ENCODE measurements at regions not wholly inside any gene's neighbourhood (a gene's known extent, or its start where the extent isn't known, plus 50 kb on each side); places are given as distances from the start of the nearest gene placed in this dataset.

GRCh38 chr3:145865399-145866018 is 295.5 kb downstream of the PLOD2 start:
- TF ChIP-seq FOXA1 (IDR thresholded peaks at IDR 0.05), result no peak
- no peak for TF ChIP-seq TARDBP (IDR thresholded peaks at IDR 0.05)
- no peak for TF ChIP-seq CTBP1 (IDR thresholded peaks at IDR 0.05; ENCODE audit: borderline replicate concordance)
- no peak for TF ChIP-seq L3MBTL2 (conservative IDR thresholded peaks at IDR 0.05)
- no peak for TF ChIP-seq SP1 (IDR thresholded peaks at IDR 0.05)
- TF ChIP-seq ZNF384 (IDR thresholded peaks at IDR 0.05), result no peak
- TF ChIP-seq ELF4 (IDR thresholded peaks at IDR 0.05), result no peak
- no peak for TF ChIP-seq NFRKB (IDR thresholded peaks at IDR 0.05)
- TF ChIP-seq ARNT (IDR thresholded peaks at IDR 0.05), result no peak
- no peak for TF ChIP-seq FOXK2 (IDR thresholded peaks at IDR 0.05)
- no peak for TF ChIP-seq PKNOX1 (IDR thresholded peaks at IDR 0.05)
- no peak for TF ChIP-seq SUZ12 (IDR thresholded peaks at IDR 0.05)
- no peak for TF ChIP-seq LEF1 (IDR thresholded peaks at IDR 0.05; ENCODE audit: borderline replicate concordance)
- no peak for TF ChIP-seq BHLHE40 (IDR thresholded peaks at IDR 0.05; ENCODE audit: borderline replicate concordance)
- TF ChIP-seq FOXM1 (IDR thresholded peaks at IDR 0.05; ENCODE audit: borderline replicate concordance), result no peak
- CTCF ChIA-PET, result no interaction called here
- no peak for DNase-seq (ENCODE audit: extremely low spot score)
- POLR2A ChIA-PET, result no interaction called here

GRCh38 chr3:145869958-145870357 is 291.0 kb downstream of the PLOD2 start:
- TF ChIP-seq NFRKB (IDR thresholded peaks at IDR 0.05) (no peak), PKNOX1 (IDR thresholded peaks at IDR 0.05) (no peak), FOXM1 (IDR thresholded peaks at IDR 0.05; ENCODE audit: borderline replicate concordance) (no peak), FOXA1 (IDR thresholded peaks at IDR 0.05) (no peak), BHLHE40 (IDR thresholded peaks at IDR 0.05; ENCODE audit: borderline replicate concordance) (no peak), ARNT (IDR thresholded peaks at IDR 0.05) (no peak), L3MBTL2 (conservative IDR thresholded peaks at IDR 0.05) (no peak), HDGF (IDR thresholded peaks at IDR 0.05; ENCODE audit: borderline replicate concordance) (no peak), CTBP1 (IDR thresholded peaks at IDR 0.05; ENCODE audit: borderline replicate concordance) (no peak), ELF4 (IDR thresholded peaks at IDR 0.05) (no peak), TARDBP (IDR thresholded peaks at IDR 0.05) (no peak)
- DNase-seq (ENCODE audit: extremely low spot score), result no peak
- ChIA-PET CTCF (no interaction called here), POLR2A (no interaction called here)

- POLR2A ChIA-PET, result no interaction called here
- CTCF ChIA-PET, result no interaction called here
- TF ChIP-seq FOXK2 (IDR thresholded peaks at IDR 0.05) (no peak), ZNF384 (IDR thresholded peaks at IDR 0.05) (no peak), L3MBTL2 (conservative IDR thresholded peaks at IDR 0.05) (no peak), PKNOX1 (IDR thresholded peaks at IDR 0.05) (no peak), BHLHE40 (IDR thresholded peaks at IDR 0.05; ENCODE audit: borderline replicate concordance) (no peak), NFRKB (IDR thresholded peaks at IDR 0.05) (no peak), SUZ12 (IDR thresholded peaks at IDR 0.05) (no peak), LEF1 (IDR thresholded peaks at IDR 0.05; ENCODE audit: borderline replicate concordance) (no peak), TARDBP (IDR thresholded peaks at IDR 0.05) (no peak), FOXA1 (IDR thresholded peaks at IDR 0.05) (no peak), HDGF (IDR thresholded peaks at IDR 0.05; ENCODE audit: borderline replicate concordance) (no peak)
Measured at GRCh38 chr3:145882436-145882835, 278.5 kb downstream of the PLOD2 start.

GRCh38 chr3:145889730-145890129 is 271.3 kb downstream of the PLOD2 start:
- POLR2A ChIA-PET, result no interaction called here
- no peak for DNase-seq (ENCODE audit: extremely low spot score)
- TF ChIP-seq TARDBP (IDR thresholded peaks at IDR 0.05) (no peak), SP1 (IDR thresholded peaks at IDR 0.05) (no peak), HDGF (IDR thresholded peaks at IDR 0.05; ENCODE audit: borderline replicate concordance) (no peak), LEF1 (IDR thresholded peaks at IDR 0.05; ENCODE audit: borderline replicate concordance) (no peak), CTBP1 (IDR thresholded peaks at IDR 0.05; ENCODE audit: borderline replicate concordance) (no peak), BHLHE40 (IDR thresholded peaks at IDR 0.05; ENCODE audit: borderline replicate concordance) (no peak), SUZ12 (IDR thresholded peaks at IDR 0.05) (no peak), FOXK2 (IDR thresholded peaks at IDR 0.05) (no peak), FOXA1 (IDR thresholded peaks at IDR 0.05) (no peak), PKNOX1 (IDR thresholded peaks at IDR 0.05) (no peak), ZNF384 (IDR thresholded peaks at IDR 0.05) (no peak), FOXM1 (IDR thresholded peaks at IDR 0.05; ENCODE audit: borderline replicate concordance) (no peak), ELF4 (IDR thresholded peaks at IDR 0.05) (no peak), NFRKB (IDR thresholded peaks at IDR 0.05) (no peak), ARNT (IDR thresholded peaks at IDR 0.05) (no peak), L3MBTL2 (conservative IDR thresholded peaks at IDR 0.05) (no peak)
- CTCF ChIA-PET, result no interaction called here

More at GRCh38 chr3:145882436-145882835, 278.5 kb downstream of the PLOD2 start:
- no peak for DNase-seq (ENCODE audit: extremely low spot score)

GRCh38 chr3:145892869-145893268 is 268.1 kb downstream of the PLOD2 start:
- ChIA-PET CTCF (interaction anchor here (0.6 kb wide), 1 partner anchor 79 kb away, joined by 5 read pairs; no protein-coding TSS in a partner anchor), POLR2A (no interaction called here)
- TF ChIP-seq L3MBTL2 (conservative IDR thresholded peaks at IDR 0.05), result no peak
- TF ChIP-seq ELF4 (IDR thresholded peaks at IDR 0.05), result no peak
- no peak for TF ChIP-seq TARDBP (IDR thresholded peaks at IDR 0.05)
- no peak for TF ChIP-seq ZNF384 (IDR thresholded peaks at IDR 0.05)
- no peak for TF ChIP-seq FOXM1 (IDR thresholded peaks at IDR 0.05; ENCODE audit: borderline replicate concordance)
- no peak for TF ChIP-seq CTBP1 (IDR thresholded peaks at IDR 0.05; ENCODE audit: borderline replicate concordance)
- TF ChIP-seq SUZ12 (IDR thresholded peaks at IDR 0.05), result no peak
- TF ChIP-seq PKNOX1 (IDR thresholded peaks at IDR 0.05), result no peak
- TF ChIP-seq SP1 (IDR thresholded peaks at IDR 0.05), result no peak
- TF ChIP-seq HDGF (IDR thresholded peaks at IDR 0.05; ENCODE audit: borderline replicate concordance), result no peak
- no peak for TF ChIP-seq FOXK2 (IDR thresholded peaks at IDR 0.05)
- no peak for DNase-seq (ENCODE audit: extremely low spot score)
